Pancreas (tissue), 10 donors: ENCODE measurements at regions not wholly inside any gene's neighbourhood (a gene's known extent, or its start where the extent isn't known, plus 50 kb on each side); places are given as distances from the start of the nearest gene placed in this dataset.

Experiments used
- ATAC-seq, 4 donors: fragments of 200-7000 bp; cut with Tn5 transposase; one replicate each; pipeline versions ENCODE4 v1.8.0 to v1.9.1; 2020; ENCODE audit warnings: mild to moderate bottlenecking in 4 of 4, moderate library complexity in 4 of 4
- DNase-seq, 6 donors: peaks; one replicate each; pipeline ENCODE4 v3.0.0-alpha.2; 2020
- FAIRE-seq: peaks from 2 replicates; lab custom pipeline; 2012; peaks lifted over from hg19 to GRCh38; lab: Jason Lieb, UNC
- H3K27ac ChIP-seq, 4 donors: fragments of 200-600 bp; sonication (generic); 1 replicate in 3 of 4; 2 replicates in 1 of 4; pipeline versions ENCODE4 v1.5.0 to v1.8.0; 2020
- H3K27me3 ChIP-seq, 4 donors: fragments of 200-600 bp; one replicate each; pipeline ENCODE4 v1.8.0; 2021
- H3K36me3 ChIP-seq, 3 donors: fragments of 200-600 bp; sonication (generic) in 1 of 3; one replicate each; pipeline versions ENCODE4 v1.5.0 to v1.8.0; 2020 to 2021
- H3K4me1 ChIP-seq, 3 donors: fragments of 200-600 bp; one replicate each; pipeline ENCODE4 v1.8.0; 2021
- H3K4me3 ChIP-seq, 4 donors: fragments of 200-600 bp; sonication (generic) in 2 of 4; one replicate each; pipeline versions ENCODE4 v1.5.0 to v1.8.0; 2020 to 2021
- H3K9me3 ChIP-seq, 4 donors: fragments of 200-600 bp; one replicate each; pipeline ENCODE4 v1.8.0; 2021
- CTCF ChIP-seq, 4 donors: fragments of 200-600 bp; sonication (generic) in 3 of 4; IDR thresholded peaks; one replicate each; pipeline versions ENCODE4 v1.5.0 to v1.8.0; 2021; ENCODE audit warnings: antibody characterized with exemption in 4 of 4
- WGBS, 2 donors: extraction: QIAGEN DNeasy Blood & Tissue Kit; methylation state at CpG; one replicate each; pipeline ENCODE4 v1.1.7; 2013; 5-methylcytosine and 5-hydroxymethylcytosine counted together
- intact Hi-C, 3 donors: fragments of 100-400 bp; cut with DNase I; formaldehyde crosslinking; loops; one replicate each; pipeline versions ENCODE4 v1.11.1 to v1.14.2; 2022
- donor health status: healthy with polysubstance abuse.
- donor health status: DM: no; HTN: no; CAD: no; lungs with moderate emphysema.
- donor health status: DM: no; HTN: no; CAD: no.
- donor health status: control.
- donor health status: control.
- donor health status: Bipolar disorder and iron deficiency.
- donor health status: DM: yes; HTN: yes; CAD: no.
- donor health status: DM: no; HTN: no; CAD: no.
- donor health status: DM: no; HTN: no; CAD: no.
- donor health status: DM: yes; HTN: yes; CAD: no.

GRCh38 chr1:192003295-192004077 lies 154.8 kb upstream of the RGS18 start:
- no peak for FAIRE-seq
- no peak for ATAC-seq
- Histone ChIP-seq H3K9me3 (no peaks in the 10 kb centered on the region), H3K36me3 (no peaks in the 10 kb centered on the region), H3K4me1 (no peaks in the 10 kb centered on the region), H3K27me3 (no peaks in the 10 kb centered on the region), H3K4me3 (no peak overlapping the region), H3K27ac (no peak overlapping the region)
- intact Hi-C loops, result no loop called here
- no peak for DNase-seq
- no peak for TF ChIP-seq CTCF (IDR thresholded peaks at IDR 0.05)
- 91 to 93% methylated on average over 5 of the region's 5 CpGs for WGBS, 2 donors

GRCh38 chr1:192005976-192006375 lies 152.3 kb upstream of the RGS18 start:
- H3K4me1 ChIP-seq, result no peaks in the 10 kb centered on the region
- DNase-seq, result no peak
- 76 to 83% methylated on average over 3 of the region's 3 CpGs for WGBS, 2 donors
- TF ChIP-seq CTCF (IDR thresholded peaks at IDR 0.05), result no peak
- intact Hi-C loops, result no loop called here
- H3K9me3 ChIP-seq, result no peaks in the 10 kb centered on the region
- FAIRE-seq, result no peak
- ATAC-seq, result no peak
- H3K36me3 ChIP-seq, result no peaks in the 10 kb centered on the region
- H3K27ac ChIP-seq, result no peak overlapping the region
- H3K4me3 ChIP-seq, result no peak overlapping the region
- no peaks in the 10 kb centered on the region for H3K27me3 ChIP-seq

DNA sequence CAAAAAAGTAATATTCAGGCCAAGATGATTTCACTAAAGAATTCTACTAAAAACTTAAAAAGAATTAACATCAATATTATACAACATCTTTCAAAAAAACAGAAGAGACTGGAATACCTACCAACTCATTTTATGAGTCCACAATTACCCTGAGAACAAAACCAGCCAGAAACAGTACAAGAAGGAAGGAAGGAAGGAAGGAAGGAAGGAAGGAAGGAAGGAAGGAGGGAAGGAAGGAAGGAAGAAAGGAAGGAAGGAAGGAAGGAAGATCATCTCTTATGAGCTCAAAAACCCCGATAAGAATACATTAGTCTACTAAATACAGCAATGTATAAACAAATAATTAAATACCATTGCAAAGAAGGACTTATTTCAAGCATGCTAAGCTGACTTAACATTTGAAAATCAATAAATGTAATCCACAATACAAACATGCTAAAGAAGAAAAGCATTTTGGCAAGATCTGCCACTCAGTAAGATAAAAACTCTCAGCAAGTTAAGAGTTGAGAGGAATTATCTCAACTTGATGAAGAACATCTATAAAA lies 149.9 kb upstream of the RGS18 start:
- Histone ChIP-seq H3K27ac (no peak overlapping the region), H3K9me3 (no peaks in the 10 kb centered on the region), H3K27me3 (no peaks in the 10 kb centered on the region), H3K4me1 (no peaks in the 10 kb centered on the region), H3K4me3 (no peak overlapping the region), H3K36me3 (no peaks in the 10 kb centered on the region)
- no peak for DNase-seq
- no peak for TF ChIP-seq CTCF (IDR thresholded peaks at IDR 0.05)
- no peak for FAIRE-seq
- ATAC-seq, result no peak
- 58 to 86% methylated on average over 1 of the region's 1 CpG for WGBS, 2 donors
- intact Hi-C loops, result no loop called here

GRCh38 chr1:192010406-192010805 lies 147.9 kb upstream of the RGS18 start:
- WGBS, 2 donors, result 87 to 95% methylated on average over 1 of the region's 1 CpG
- DNase-seq (no peak), ATAC-seq (no peak), FAIRE-seq (no peak)
- Histone ChIP-seq H3K4me1 (no peaks in the 10 kb centered on the region), H3K9me3 (no peaks in the 10 kb centered on the region), H3K27me3 (no peaks in the 10 kb centered on the region), H3K27ac (no peak overlapping the region), H3K4me3 (no peak overlapping the region), H3K36me3 (no peaks in the 10 kb centered on the region)
- TF ChIP-seq CTCF (IDR thresholded peaks at IDR 0.05), result no peak
- intact Hi-C loops, result no loop called here

- Histone ChIP-seq H3K4me1 (no peaks in the 10 kb centered on the region), H3K4me3 (no peak overlapping the region), H3K27me3 (no peaks in the 10 kb centered on the region), H3K27ac (no peak overlapping the region), H3K36me3 (no peaks in the 10 kb centered on the region), H3K9me3 (no peaks in the 10 kb centered on the region)
- FAIRE-seq, result no peak
- no peak for ATAC-seq
- intact Hi-C loops, result no loop called here
- WGBS, 2 donors, result 95 to 97% methylated on average over 11 of the region's 11 CpGs
- TF ChIP-seq CTCF (IDR thresholded peaks at IDR 0.05), result no peak
- no peak for DNase-seq
Observed at GRCh38 chr1:192011525-192011924, 146.7 kb upstream of the RGS18 start.
